HCT116 (cell line): ENCODE measurements at regions not wholly inside any gene's neighbourhood (a gene's known extent, or its start where the extent isn't known, plus 50 kb on each side); places are given as distances from the start of the nearest gene placed in this dataset.

Experiments
- ATAC-seq: fragments of 200-7000 bp; cut with Tn5 transposase; 2 replicates; pipeline ENCODE4 v1.9.1; 2020; ENCODE audit warnings: mild to moderate bottlenecking, moderate library complexity
- BruUV-seq: library from RNA; stranded (reverse); fragments of 400-500 nt; replicated peaks from 2 replicates; lab custom pipeline; 2021; lab: Mats Ljungman, UMichigan
- CTCF ChIA-PET: fragments of 300-600 bp; sonication (Branson Sonifier 250); formaldehyde crosslinking; loops from one replicate; lab custom pipeline; 2021; ENCODE audit warnings: antibody characterized with exemption; lab: Charles Lee
- POLR2A ChIA-PET: fragments of 300-600, 350-600 bp; sonication (Branson Sonifier 250); formaldehyde crosslinking; loops from one replicate; lab custom pipeline; 2021; ENCODE audit warnings: antibody characterized with exemption; lab: Charles Lee
- RAD21 ChIA-PET, 2 experiments: fragments of 300-600 bp; sonication (Branson Sonifier 250); formaldehyde crosslinking; loops; one replicate each; lab custom pipeline; 2023; ENCODE audit warnings: low total read pairs in 2 of 2; ENCODE audit not compliant: uncharacterized antibody in 2 of 2, unreplicated experiment in 2 of 2, low non-redundant PET in 1 of 2; lab: Charles Lee
- DNase-seq: peaks from one replicate; pipeline ENCODE4 v3.0.0-alpha.2; 2010; ENCODE audit warnings: low read depth, low spot score
- H2AFZ ChIP-seq: fragments of 200-600 bp; shearing (Covaris generic), sonication (generic); 2 replicates; pipeline ENCODE4 v1.6.1; 2017; ENCODE audit warnings: low read depth, mixed run types, mixed read lengths, antibody characterized with exemption, low read length; ENCODE audit not compliant: poor library complexity, severe bottlenecking
- H3K27ac ChIP-seq: 2 replicates; pipeline ENCODE4 v1.5.1; 2012; ENCODE audit warnings: low read depth, low read length
- H3K27me3 ChIP-seq: fragments of 200-600 bp; sonication (generic); 2 replicates; pipeline ENCODE4 v1.6.1; 2016; ENCODE audit warnings: mixed run types, low read length, mixed read lengths; ENCODE audit not compliant: insufficient read depth
- H3K36me3 ChIP-seq, 2 experiments: fragments of 200-500 bp in 1 of 2; fragments of 200-600 bp in 1 of 2; sonication (Bioruptor generic) in 1 of 2; sonication (generic) in 1 of 2; 2 replicates each; pipeline versions ENCODE4 v1.5.1 to v1.6.1; 2014 to 2016; ENCODE audit warnings: low read length in 2 of 2, inconsistent platforms in 1 of 2, mixed read lengths in 1 of 2, mixed run types in 1 of 2; ENCODE audit not compliant: insufficient read depth in 2 of 2, control insufficient read depth in 1 of 2
- H3K4me1 ChIP-seq, 2 experiments: fragments of 200-600 bp in 1 of 2; sonication (generic) in 1 of 2; 2 replicates each; pipeline versions ENCODE4 v1.5.1 to v1.6.1; 2012 to 2017; ENCODE audit warnings: low read length in 2 of 2, inconsistent platforms in 1 of 2, mild to moderate bottlenecking in 1 of 2, mixed read lengths in 1 of 2, mixed run types in 1 of 2, moderate library complexity in 1 of 2; ENCODE audit not compliant: insufficient read depth in 2 of 2, control insufficient read depth in 1 of 2
- H3K4me2 ChIP-seq: fragments of 200-600 bp; sonication (generic); 2 replicates; pipeline ENCODE4 v1.6.1; 2017; ENCODE audit warnings: mixed run types, low read length, mixed read lengths
- H3K4me3 ChIP-seq, 2 experiments: fragments of 200-600 bp in 1 of 2; sonication (generic) in 1 of 2; replicated peaks in 1 of 2; 2 replicates each; pipeline ENCODE4 v1.5.1; 2011 to 2016; ENCODE audit warnings: low read length in 2 of 2, control low read depth in 1 of 2, low read depth in 1 of 2, mild to moderate bottlenecking in 1 of 2, mixed read lengths in 1 of 2, mixed run types in 1 of 2
- H3K79me2 ChIP-seq: fragments of 200-600 bp; sonication (generic); 2 replicates; pipeline ENCODE4 v1.6.1; 2017; ENCODE audit warnings: mild to moderate bottlenecking, mixed run types, low read length, moderate library complexity, mixed read lengths; ENCODE audit not compliant: insufficient read depth
- H3K9ac ChIP-seq: fragments of 200-600 bp; sonication (generic); 2 replicates; pipeline ENCODE4 v1.6.1; 2016; ENCODE audit warnings: low read length, mixed read lengths
- H3K9me2 ChIP-seq: fragments of 200-600 bp; sonication (generic), shearing (Covaris generic); 2 replicates; pipeline ENCODE4 v1.6.1; 2017; ENCODE audit warnings: mixed run types, mild to moderate bottlenecking, moderate library complexity; ENCODE audit not compliant: insufficient read depth
- H3K9me3 ChIP-seq, 2 experiments: fragments of 200-500 bp in 1 of 2; fragments of 200-600 bp in 1 of 2; sonication (Bioruptor generic) in 1 of 2; sonication (generic) in 1 of 2; 2 replicates each; pipeline ENCODE4 v1.6.1; 2014 to 2017; ENCODE audit warnings: low read length in 2 of 2, mixed read lengths in 2 of 2, inconsistent platforms in 1 of 2, low read depth in 1 of 2, mild to moderate bottlenecking in 1 of 2, mixed run types in 1 of 2, moderate library complexity in 1 of 2; ENCODE audit not compliant: control insufficient read depth in 1 of 2, insufficient read depth in 1 of 2
- H4K20me1 ChIP-seq: fragments of 200-600 bp; sonication (generic), shearing (Covaris generic); 2 replicates; pipeline ENCODE4 v1.6.1; 2017; ENCODE audit warnings: mixed run types, mild to moderate bottlenecking, moderate library complexity; ENCODE audit not compliant: insufficient read depth
- ELF1 ChIP-seq: IDR thresholded peaks from 2 replicates; pipeline ENCODE4 v1.6.1; 2012; ENCODE audit warnings: low read depth, borderline replicate concordance
- FOSL1 ChIP-seq: IDR thresholded peaks from 2 replicates; pipeline ENCODE4 v1.6.1; 2012; ENCODE audit warnings: low read depth
- MAX ChIP-seq: IDR thresholded peaks from 2 replicates; pipeline ENCODE4 v1.6.1; 2012
- POLR2A ChIP-seq: IDR thresholded peaks from 2 replicates; pipeline ENCODE4 v1.7.0; 2011; ENCODE audit warnings: borderline replicate concordance; ENCODE audit not compliant: insufficient read depth, insufficient read length; ENCODE audit errors: extremely low read depth
- POLR2AphosphoS5 ChIP-seq: IDR thresholded peaks from 2 replicates; pipeline ENCODE4 v1.6.1; 2011; ENCODE audit warnings: mild to moderate bottlenecking, low read depth, low read length, moderate library complexity
- SP1 ChIP-seq: IDR thresholded peaks from 2 replicates; pipeline ENCODE4 v1.6.1; 2012; ENCODE audit warnings: low read depth
- TCF7L2 ChIP-seq: IDR thresholded peaks from 2 replicates; pipeline ENCODE4 v1.7.0; 2011; ENCODE audit warnings: borderline replicate concordance, inconsistent platforms; ENCODE audit not compliant: insufficient read depth, insufficient read length; ENCODE audit errors: extremely low read depth
- ZFX ChIP-seq: fragments of 450-650 bp; IDR thresholded peaks from 2 replicates; pipeline ENCODE4 v1.6.1; 2017
- ZNF274 ChIP-seq: fragments of 200-500 bp; sonication (Bioruptor generic); IDR thresholded peaks from 2 replicates; pipeline ENCODE4 v1.6.1; 2014; ENCODE audit warnings: mild to moderate bottlenecking, low read depth, low read length, inconsistent platforms
- intact Hi-C: fragments of 100-400 bp; cut with micrococcal nuclease; formaldehyde crosslinking; loops from 2 replicates; pipeline ENCODE4 v1.10.0; 2022
- TF ChIP-seq, protein P1 (sequence below): IDR thresholded peaks from 2 replicates; pipeline ENCODE4 v1.6.1; 2012; ENCODE audit warnings: low read depth
- TF ChIP-seq, protein P2 (sequence below): IDR thresholded peaks from 2 replicates; pipeline ENCODE4 v1.6.1; 2011; ENCODE audit warnings: mild to moderate bottlenecking, low read length, moderate library complexity; ENCODE audit not compliant: insufficient replicate concordance; ENCODE audit errors: extremely low read depth

- RAD21 ChIA-PET = no interaction called here
- DNase-seq (no peak), ATAC-seq (no peak)
- POLR2A ChIA-PET = no interaction called here
- no TSS peak for BruUV-seq
- Histone ChIP-seq H3K4me1 (no peaks in the 10 kb centered on the region), H2AFZ (no peak overlapping the region), H4K20me1 (no peaks in the 10 kb centered on the region), H3K36me3 (no peaks in the 10 kb centered on the region), H3K9me3 (peaks cover 4 to 5% of the 10 kb centered on the region in 2 experiments; a peak in 3 of 4 replicates), H3K4me2 (no peak overlapping the region), H3K27ac (no peak overlapping the region), H3K9me2 (no peaks in the 10 kb centered on the region), H3K79me2 (no peaks in the 10 kb centered on the region), H3K9ac (no peak overlapping the region), H3K4me3 (no peak overlapping the region), H3K27me3 (no peaks in the 10 kb centered on the region)
- no peak for TF ChIP-seq FOSL1
- TF ChIP-seq TCF7L2 = no peak
- no peak for TF ChIP-seq ZFX
- TF ChIP-seq SP1 = no peak
- TF ChIP-seq, protein P1, sequence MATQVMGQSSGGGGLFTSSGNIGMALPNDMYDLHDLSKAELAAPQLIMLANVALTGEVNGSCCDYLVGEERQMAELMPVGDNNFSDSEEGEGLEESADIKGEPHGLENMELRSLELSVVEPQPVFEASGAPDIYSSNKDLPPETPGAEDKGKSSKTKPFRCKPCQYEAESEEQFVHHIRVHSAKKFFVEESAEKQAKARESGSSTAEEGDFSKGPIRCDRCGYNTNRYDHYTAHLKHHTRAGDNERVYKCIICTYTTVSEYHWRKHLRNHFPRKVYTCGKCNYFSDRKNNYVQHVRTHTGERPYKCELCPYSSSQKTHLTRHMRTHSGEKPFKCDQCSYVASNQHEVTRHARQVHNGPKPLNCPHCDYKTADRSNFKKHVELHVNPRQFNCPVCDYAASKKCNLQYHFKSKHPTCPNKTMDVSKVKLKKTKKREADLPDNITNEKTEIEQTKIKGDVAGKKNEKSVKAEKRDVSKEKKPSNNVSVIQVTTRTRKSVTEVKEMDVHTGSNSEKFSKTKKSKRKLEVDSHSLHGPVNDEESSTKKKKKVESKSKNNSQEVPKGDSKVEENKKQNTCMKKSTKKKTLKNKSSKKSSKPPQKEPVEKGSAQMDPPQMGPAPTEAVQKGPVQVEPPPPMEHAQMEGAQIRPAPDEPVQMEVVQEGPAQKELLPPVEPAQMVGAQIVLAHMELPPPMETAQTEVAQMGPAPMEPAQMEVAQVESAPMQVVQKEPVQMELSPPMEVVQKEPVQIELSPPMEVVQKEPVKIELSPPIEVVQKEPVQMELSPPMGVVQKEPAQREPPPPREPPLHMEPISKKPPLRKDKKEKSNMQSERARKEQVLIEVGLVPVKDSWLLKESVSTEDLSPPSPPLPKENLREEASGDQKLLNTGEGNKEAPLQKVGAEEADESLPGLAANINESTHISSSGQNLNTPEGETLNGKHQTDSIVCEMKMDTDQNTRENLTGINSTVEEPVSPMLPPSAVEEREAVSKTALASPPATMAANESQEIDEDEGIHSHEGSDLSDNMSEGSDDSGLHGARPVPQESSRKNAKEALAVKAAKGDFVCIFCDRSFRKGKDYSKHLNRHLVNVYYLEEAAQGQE = no peak
- intact Hi-C loops = no loop called here
- CTCF ChIA-PET = no interaction called here
Observed at GRCh38 chr12:17302001-17302400, 696.0 kb upstream of the LMO3 start.

DNA sequence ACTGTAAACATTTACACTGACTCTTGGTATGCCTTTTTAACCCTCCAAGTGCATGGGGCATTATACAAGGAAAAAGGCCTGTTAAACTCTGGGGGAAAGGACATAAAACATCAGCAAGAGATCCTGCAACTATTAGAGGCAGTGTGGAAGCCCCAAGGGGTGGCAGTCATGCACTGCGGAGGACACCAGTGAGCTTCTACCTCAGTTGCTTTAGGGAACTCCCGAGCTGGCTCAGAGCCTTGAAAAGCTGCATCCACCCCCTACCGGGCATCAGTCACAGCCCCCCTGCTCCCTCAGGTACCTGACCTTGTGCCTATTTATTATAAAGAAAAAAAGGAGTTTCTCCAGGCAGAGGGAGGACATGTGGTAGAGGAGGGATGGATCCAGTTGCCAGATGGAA is 695.6 kb upstream of the LMO3 start:
- H3K27ac ChIP-seq = no peak overlapping the region
- ATAC-seq = no peak
- BruUV-seq = no TSS peak
- ChIA-PET POLR2A (no interaction called here), RAD21 (no interaction called here), CTCF (no interaction called here)
- H3K9me3 ChIP-seq = peaks cover 4 to 5% of the 10 kb centered on the region in 2 experiments; a peak in 3 of 4 replicates
- H4K20me1 ChIP-seq = no peaks in the 10 kb centered on the region
- no peaks in the 10 kb centered on the region for H3K4me1 ChIP-seq
- H3K36me3 ChIP-seq = no peaks in the 10 kb centered on the region
- H3K27me3 ChIP-seq = no peaks in the 10 kb centered on the region
- no peak overlapping the region for H2AFZ ChIP-seq
- H3K4me3 ChIP-seq = no peak overlapping the region
- H3K9me2 ChIP-seq = no peaks in the 10 kb centered on the region
- no peak overlapping the region for H3K9ac ChIP-seq
- no peak for DNase-seq
- no peaks in the 10 kb centered on the region for H3K79me2 ChIP-seq
- intact Hi-C loops = no loop called here
- H3K4me2 ChIP-seq = no peak overlapping the region
- TF ChIP-seq TCF7L2 (no peak), MAX (no peak), POLR2AphosphoS5 (no peak), ZNF274 (no peak), ZFX (no peak), ELF1 (no peak), POLR2A (no peak)
- TF ChIP-seq, protein P2, sequence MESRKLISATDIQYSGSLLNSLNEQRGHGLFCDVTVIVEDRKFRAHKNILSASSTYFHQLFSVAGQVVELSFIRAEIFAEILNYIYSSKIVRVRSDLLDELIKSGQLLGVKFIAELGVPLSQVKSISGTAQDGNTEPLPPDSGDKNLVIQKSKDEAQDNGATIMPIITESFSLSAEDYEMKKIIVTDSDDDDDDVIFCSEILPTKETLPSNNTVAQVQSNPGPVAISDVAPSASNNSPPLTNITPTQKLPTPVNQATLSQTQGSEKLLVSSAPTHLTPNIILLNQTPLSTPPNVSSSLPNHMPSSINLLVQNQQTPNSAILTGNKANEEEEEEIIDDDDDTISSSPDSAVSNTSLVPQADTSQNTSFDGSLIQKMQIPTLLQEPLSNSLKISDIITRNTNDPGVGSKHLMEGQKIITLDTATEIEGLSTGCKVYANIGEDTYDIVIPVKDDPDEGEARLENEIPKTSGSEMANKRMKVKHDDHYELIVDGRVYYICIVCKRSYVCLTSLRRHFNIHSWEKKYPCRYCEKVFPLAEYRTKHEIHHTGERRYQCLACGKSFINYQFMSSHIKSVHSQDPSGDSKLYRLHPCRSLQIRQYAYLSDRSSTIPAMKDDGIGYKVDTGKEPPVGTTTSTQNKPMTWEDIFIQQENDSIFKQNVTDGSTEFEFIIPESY = no peak
